ENCODE measurements at regions not wholly inside any gene's neighbourhood (a gene's known extent, or its start where the extent isn't known, plus 50 kb on each side); places are given as distances from the start of the nearest gene placed in this dataset.

GRCh38 chr5:148880197-148880596, 53.8 kb downstream of the ADRB2 start:
- TF ChIP-seq, protein P1, sequence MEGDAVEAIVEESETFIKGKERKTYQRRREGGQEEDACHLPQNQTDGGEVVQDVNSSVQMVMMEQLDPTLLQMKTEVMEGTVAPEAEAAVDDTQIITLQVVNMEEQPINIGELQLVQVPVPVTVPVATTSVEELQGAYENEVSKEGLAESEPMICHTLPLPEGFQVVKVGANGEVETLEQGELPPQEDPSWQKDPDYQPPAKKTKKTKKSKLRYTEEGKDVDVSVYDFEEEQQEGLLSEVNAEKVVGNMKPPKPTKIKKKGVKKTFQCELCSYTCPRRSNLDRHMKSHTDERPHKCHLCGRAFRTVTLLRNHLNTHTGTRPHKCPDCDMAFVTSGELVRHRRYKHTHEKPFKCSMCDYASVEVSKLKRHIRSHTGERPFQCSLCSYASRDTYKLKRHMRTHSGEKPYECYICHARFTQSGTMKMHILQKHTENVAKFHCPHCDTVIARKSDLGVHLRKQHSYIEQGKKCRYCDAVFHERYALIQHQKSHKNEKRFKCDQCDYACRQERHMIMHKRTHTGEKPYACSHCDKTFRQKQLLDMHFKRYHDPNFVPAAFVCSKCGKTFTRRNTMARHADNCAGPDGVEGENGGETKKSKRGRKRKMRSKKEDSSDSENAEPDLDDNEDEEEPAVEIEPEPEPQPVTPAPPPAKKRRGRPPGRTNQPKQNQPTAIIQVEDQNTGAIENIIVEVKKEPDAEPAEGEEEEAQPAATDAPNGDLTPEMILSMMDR (IDR thresholded peaks at IDR 0.05) = no peak
- Mint-ChIP-seq H3K9me3 (no peaks in the 10 kb centered on the region), H3K27me3 (no peaks in the 10 kb centered on the region), H3K4me1 (ENCODE audit: low read depth) (no peaks in the 10 kb centered on the region), H3K27ac (no peak overlapping the region), H3K36me3 (ENCODE audit: low read depth) (no peaks in the 10 kb centered on the region), H3K4me3 (no peak overlapping the region)
- ChIA-PET CTCF (no interaction called here), POLR2A (no interaction called here)
- Histone ChIP-seq H3K4me3 (ENCODE audit: low read length) (no peak overlapping the region), H3K4me1 (ENCODE audit: insufficient read depth, low read length) (no peaks in the 10 kb centered on the region), H3K27ac (ENCODE audit: low read depth in 1 of 2, low read length in 2 of 2) (no peak overlapping the region), H3K27me3 (ENCODE audit: control insufficient read depth in 1 of 2, insufficient read depth in 2 of 2, low read length in 2 of 2) (no peaks in the 10 kb centered on the region), H3K9me3 (ENCODE audit: control insufficient read depth in 1 of 2, insufficient read depth in 1 of 2, low read length in 2 of 2) (no peaks in the 10 kb centered on the region), H3K36me3 (ENCODE audit: insufficient read depth, low read length) (no peaks in the 10 kb centered on the region)
- ATAC-seq (ENCODE audit: poor library complexity) (no peak), DNase-seq (no peak)
- intact Hi-C loops (cut with DNase I, micrococcal nuclease) = no loop called here

GRCh38 chr5:148880696-148881095, 54.3 kb downstream of the ADRB2 start:
- no peak overlapping the region for H3K27ac Mint-ChIP-seq
- no peaks in the 10 kb centered on the region for H3K27me3 ChIP-seq (ENCODE audit: control insufficient read depth in 1 of 2, insufficient read depth in 2 of 2, low read length in 2 of 2)
- no peaks in the 10 kb centered on the region for H3K36me3 Mint-ChIP-seq (ENCODE audit: low read depth)
- no peaks in the 10 kb centered on the region for H3K4me1 ChIP-seq (ENCODE audit: insufficient read depth, low read length)
- ATAC-seq (ENCODE audit: poor library complexity) (no peak), DNase-seq (no peak)
- H3K27ac ChIP-seq (ENCODE audit: low read depth in 1 of 2, low read length in 2 of 2) = no peak overlapping the region
- POLR2A ChIA-PET = interaction anchor here (0.6 kb wide), 1 partner anchor 1737 kb away, joined by 3 read pairs; no protein-coding TSS in a partner anchor
- TF ChIP-seq, protein P1 (IDR thresholded peaks at IDR 0.05) = no peak
- H3K27me3 Mint-ChIP-seq = no peaks in the 10 kb centered on the region
- no peaks in the 10 kb centered on the region for H3K36me3 ChIP-seq (ENCODE audit: insufficient read depth, low read length)
- no peaks in the 10 kb centered on the region for H3K4me1 Mint-ChIP-seq (ENCODE audit: low read depth)
- H3K4me3 ChIP-seq (ENCODE audit: low read length) = no peak overlapping the region
- no peaks in the 10 kb centered on the region for H3K9me3 ChIP-seq (ENCODE audit: control insufficient read depth in 1 of 2, insufficient read depth in 1 of 2, low read length in 2 of 2)
- H3K4me3 Mint-ChIP-seq = no peak overlapping the region
- CTCF ChIA-PET = no interaction called here
- intact Hi-C loops (cut with DNase I, micrococcal nuclease) = no loop called here
- H3K9me3 Mint-ChIP-seq = no peaks in the 10 kb centered on the region

DNA sequence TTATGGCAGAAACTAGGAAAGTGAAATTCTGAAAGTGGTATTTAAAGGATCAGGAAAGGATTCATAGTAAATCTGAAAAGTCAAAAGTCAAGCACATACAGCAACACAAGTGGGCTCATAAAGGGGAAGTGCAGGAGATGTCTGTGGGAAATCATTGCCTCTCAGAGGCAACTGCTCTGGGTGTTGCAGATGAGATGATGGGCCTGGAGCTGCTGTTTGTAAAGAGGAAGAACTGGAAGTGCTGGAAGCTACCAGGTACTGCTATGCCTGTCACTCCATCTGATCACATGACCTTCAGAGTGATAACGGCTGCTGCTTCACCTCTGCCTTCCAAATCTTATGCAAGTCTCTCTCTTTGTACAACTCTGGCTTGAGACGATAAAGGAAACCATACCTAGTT, 55.9 kb downstream of the ADRB2 start:
- intact Hi-C loops (cut with DNase I, micrococcal nuclease) = no loop called here
- H3K27me3 Mint-ChIP-seq = no peaks in the 10 kb centered on the region

More for the DNA sequence above, 55.9 kb downstream of the ADRB2 start:
- CTCF ChIA-PET = no interaction called here
- Histone ChIP-seq H3K4me1 (ENCODE audit: insufficient read depth, low read length) (no peaks in the 10 kb centered on the region), H3K27me3 (ENCODE audit: control insufficient read depth in 1 of 2, insufficient read depth in 2 of 2, low read length in 2 of 2) (no peaks in the 10 kb centered on the region), H3K9me3 (ENCODE audit: control insufficient read depth in 1 of 2, insufficient read depth in 1 of 2, low read length in 2 of 2) (no peaks in the 10 kb centered on the region), H3K27ac (ENCODE audit: low read depth in 1 of 2, low read length in 2 of 2) (no peak overlapping the region), H3K36me3 (ENCODE audit: insufficient read depth, low read length) (no peaks in the 10 kb centered on the region), H3K4me3 (ENCODE audit: low read length) (no peak overlapping the region)
- TF ChIP-seq, protein P1 (IDR thresholded peaks at IDR 0.05) = no peak
- no peak overlapping the region for H3K4me3 Mint-ChIP-seq
- DNase-seq (peak in 1 of 14 experiments; percentile 12), ATAC-seq (ENCODE audit: poor library complexity) (no peak)
- H3K9me3 Mint-ChIP-seq = no peaks in the 10 kb centered on the region
- POLR2A ChIA-PET = no interaction called here
- no peaks in the 10 kb centered on the region for H3K4me1 Mint-ChIP-seq (ENCODE audit: low read depth)
- no peaks in the 10 kb centered on the region for H3K36me3 Mint-ChIP-seq (ENCODE audit: low read depth)
- no peak overlapping the region for H3K27ac Mint-ChIP-seq
